ENCODE measurements at regions not wholly inside any gene's neighbourhood (a gene's known extent, or its start where the extent isn't known, plus 50 kb on each side); places are given as distances from the start of the nearest gene placed in this dataset.

GRCh38 chr6:10258341-10258740 is 156.5 kb downstream of the TFAP2A start:
- Mint-ChIP-seq H3K4me1 (no peaks in the 10 kb centered on the region), H3K27me3 (peaks cover 0 to 4% (median 0%) of the 10 kb centered on the region in 5 donors), H3K27ac (no peak overlapping the region), H3K4me3 (no peak overlapping the region), H3K36me3 (peaks cover 0 to 4% (median 0%) of the 10 kb centered on the region in 3 donors), H3K9me3 (peaks cover 0 to 19% (median 5%) of the 10 kb centered on the region in 9 donors)
- POLR2A ChIA-PET = no interaction called here
- no peak for ATAC-seq
- DNase-seq = no peak

- POLR2A ChIA-PET = no interaction called here
- DNase-seq (no peak), ATAC-seq (no peak)
- Mint-ChIP-seq H3K27ac (no peak overlapping the region), H3K27me3 (peaks cover 3 to 21% (median 7%) of the 10 kb centered on the region in 5 donors), H3K4me1 (no peaks in the 10 kb centered on the region), H3K36me3 (peaks cover 0 to 4% (median 0%) of the 10 kb centered on the region in 3 donors), H3K4me3 (no peak overlapping the region), H3K9me3 (peaks cover 0 to 19% (median 5%) of the 10 kb centered on the region in 9 donors)
Observed at GRCh38 chr6:10256113-10256690, 158.7 kb downstream of the TFAP2A start.

GRCh38 chr6:10250655-10251220 is 164.1 kb downstream of the TFAP2A start:
- no peak for ATAC-seq
- no peak overlapping the region for H3K4me3 Mint-ChIP-seq
- no peak overlapping the region for H3K27ac Mint-ChIP-seq
- no peak for DNase-seq
- POLR2A ChIA-PET = no interaction called here
- no peaks in the 10 kb centered on the region for H3K36me3 Mint-ChIP-seq
- peaks cover 0 to 13% (median 0%) of the 10 kb centered on the region in 9 donors for H3K9me3 Mint-ChIP-seq
- H3K4me1 Mint-ChIP-seq = no peaks in the 10 kb centered on the region
- peaks cover 7 to 38% (median 10%) of the 10 kb centered on the region in 5 donors for H3K27me3 Mint-ChIP-seq

GRCh38 chr6:10248378-10248843 is 166.5 kb downstream of the TFAP2A start:
- Mint-ChIP-seq H3K27me3 (peaks cover 7 to 38% (median 10%) of the 10 kb centered on the region in 5 donors), H3K9me3 (peaks cover 0 to 13% (median 0%) of the 10 kb centered on the region in 9 donors), H3K36me3 (no peaks in the 10 kb centered on the region), H3K4me1 (no peaks in the 10 kb centered on the region), H3K4me3 (no peak overlapping the region), H3K27ac (no peak overlapping the region)
- DNase-seq = no peak
- no peak for ATAC-seq
- POLR2A ChIA-PET = no interaction called here

GRCh38 chr6:10237298-10238038 is 177.4 kb downstream of the TFAP2A start:
- ATAC-seq (no peak), DNase-seq (no peak)
- Mint-ChIP-seq H3K9me3 (no peaks in the 10 kb centered on the region), H3K4me3 (no peak overlapping the region), H3K27ac (no peak overlapping the region), H3K4me1 (no peaks in the 10 kb centered on the region), H3K27me3 (peaks cover 0 to 10% (median 3%) of the 10 kb centered on the region in 5 donors), H3K36me3 (no peaks in the 10 kb centered on the region)
- POLR2A ChIA-PET = no interaction called here

- Mint-ChIP-seq H3K9me3 (peaks cover 0 to 2% (median 0%) of the 10 kb centered on the region in 9 donors), H3K4me3 (no peak overlapping the region), H3K36me3 (no peaks in the 10 kb centered on the region), H3K4me1 (no peaks in the 10 kb centered on the region), H3K27me3 (peaks cover 0 to 3% (median 0%) of the 10 kb centered on the region in 5 donors), H3K27ac (no peak overlapping the region)
- ATAC-seq = no peak
- POLR2A ChIA-PET = no interaction called here
- DNase-seq = no peak
Observed at GRCh38 chr6:10235344-10235743, 179.5 kb downstream of the TFAP2A start.

- DNase-seq (no peak), ATAC-seq (no peak)
- H3K27ac Mint-ChIP-seq = no peak overlapping the region
- POLR2A ChIA-PET = no interaction called here
- H3K9me3 Mint-ChIP-seq = peaks cover 3 to 24% (median 8%) of the 10 kb centered on the region in 9 donors
- H3K36me3 Mint-ChIP-seq = peaks cover 0 to 6% (median 0%) of the 10 kb centered on the region in 3 donors
- H3K27me3 Mint-ChIP-seq = peaks cover 0 to 11% (median 2%) of the 10 kb centered on the region in 5 donors
- H3K4me1 Mint-ChIP-seq = no peaks in the 10 kb centered on the region
- H3K4me3 Mint-ChIP-seq = no peak overlapping the region
Observed at GRCh38 chr6:10230531-10230930, 184.3 kb downstream of the TFAP2A start.

- ATAC-seq (no peak), DNase-seq (no peak)
- Mint-ChIP-seq H3K27me3 (peaks cover 0 to 36% (median 12%) of the 10 kb centered on the region in 5 donors), H3K27ac (no peak overlapping the region), H3K4me3 (no peak overlapping the region), H3K4me1 (no peaks in the 10 kb centered on the region), H3K9me3 (peaks cover 5 to 38% (median 11%) of the 10 kb centered on the region in 9 donors), H3K36me3 (peaks cover 0 to 12% (median 0%) of the 10 kb centered on the region in 3 donors)
- POLR2A ChIA-PET = no interaction called here
Observed at GRCh38 chr6:10223841-10224240, 191.0 kb downstream of the TFAP2A start.

GRCh38 chr6:10221178-10221577 is 193.7 kb downstream of the TFAP2A start:
- ATAC-seq (no peak), DNase-seq (no peak)
- Mint-ChIP-seq H3K36me3 (peaks cover 0 to 10% (median 0%) of the 10 kb centered on the region in 3 donors), H3K9me3 (peaks cover 0 to 24% (median 4%) of the 10 kb centered on the region in 9 donors), H3K27ac (no peak overlapping the region), H3K4me1 (no peaks in the 10 kb centered on the region), H3K4me3 (no peak overlapping the region), H3K27me3 (peaks cover 0 to 32% (median 12%) of the 10 kb centered on the region in 5 donors)
- POLR2A ChIA-PET = no interaction called here

GRCh38 chr6:10219510-10219909 is 195.4 kb downstream of the TFAP2A start:
- Mint-ChIP-seq H3K27ac (no peak overlapping the region), H3K4me3 (no peak overlapping the region), H3K4me1 (no peaks in the 10 kb centered on the region), H3K9me3 (peaks cover 0 to 9% (median 2%) of the 10 kb centered on the region in 9 donors), H3K36me3 (peaks cover 0 to 10% (median 0%) of the 10 kb centered on the region in 3 donors), H3K27me3 (peaks cover 0 to 15% (median 6%) of the 10 kb centered on the region in 5 donors)
- DNase-seq (no peak), ATAC-seq (no peak)
- POLR2A ChIA-PET = no interaction called here

- ATAC-seq = no peak
- DNase-seq = no peak
- Mint-ChIP-seq H3K27ac (no peak overlapping the region), H3K36me3 (peaks cover 0 to 4% (median 0%) of the 10 kb centered on the region in 3 donors), H3K27me3 (peaks cover 0 to 10% (median 0%) of the 10 kb centered on the region in 5 donors), H3K4me1 (no peaks in the 10 kb centered on the region), H3K4me3 (no peak overlapping the region), H3K9me3 (peaks cover 0 to 18% (median 2%) of the 10 kb centered on the region in 9 donors)
- POLR2A ChIA-PET = no interaction called here
Observed at GRCh38 chr6:10217111-10217510, 197.8 kb downstream of the TFAP2A start.

GRCh38 chr6:10215326-10216110 is 199.4 kb downstream of the TFAP2A start:
- Mint-ChIP-seq H3K27me3 (peaks cover 0 to 4% (median 0%) of the 10 kb centered on the region in 5 donors), H3K27ac (no peak overlapping the region), H3K9me3 (peaks cover 0 to 18% (median 2%) of the 10 kb centered on the region in 9 donors), H3K4me1 (no peaks in the 10 kb centered on the region), H3K4me3 (no peak overlapping the region), H3K36me3 (peaks cover 0 to 4% (median 0%) of the 10 kb centered on the region in 3 donors)
- DNase-seq (no peak), ATAC-seq (no peak)
- POLR2A ChIA-PET = no interaction called here

Measured in naive thymus-derived CD8-positive, alpha-beta T cell (primary cell).